NT2/D1 (cell line): ENCODE measurements at regions not wholly inside any gene's neighbourhood (a gene's known extent, or its start where the extent isn't known, plus 50 kb on each side); places are given as distances from the start of the nearest gene placed in this dataset.

Experiments
- DNase-seq: peaks from one replicate; pipeline ENCODE4 v3.0.0-alpha.2; 2011; ENCODE audit warnings: low read depth, low spot score
- H3K27me3 ChIP-seq: 2 replicates; pipeline ENCODE4 v1.6.0; 2011; ENCODE audit warnings: mild to moderate bottlenecking; ENCODE audit not compliant: insufficient read length, insufficient read depth
- H3K36me3 ChIP-seq: 2 replicates; pipeline ENCODE4 v1.6.1; 2011; ENCODE audit warnings: mild to moderate bottlenecking, low read length, mixed read lengths; ENCODE audit not compliant: insufficient read depth, insufficient read length
- H3K4me1 ChIP-seq: 2 replicates; pipeline ENCODE4 v1.5.1; 2011; ENCODE audit not compliant: insufficient read depth, insufficient read length
- H3K4me3 ChIP-seq: 2 replicates; pipeline ENCODE4 v1.5.1; 2011; ENCODE audit warnings: low read depth; ENCODE audit not compliant: insufficient read length
- H3K9ac ChIP-seq: 2 replicates; pipeline ENCODE4 v1.6.0; 2011; ENCODE audit warnings: low read depth; ENCODE audit not compliant: insufficient read length
- H3K9me3 ChIP-seq: 2 replicates; pipeline ENCODE4 v1.5.1; 2011; ENCODE audit warnings: mild to moderate bottlenecking, low read length; ENCODE audit not compliant: insufficient read depth
- SUZ12 ChIP-seq: IDR thresholded peaks from 2 replicates; pipeline ENCODE4 v1.6.1; 2011; ENCODE audit not compliant: insufficient read length, insufficient read depth; ENCODE audit errors: extremely low read depth
- YY1 ChIP-seq: IDR thresholded peaks from 2 replicates; pipeline ENCODE4 v1.6.1; 2011; ENCODE audit not compliant: insufficient read length, insufficient read depth
- ZNF274 ChIP-seq: IDR thresholded peaks from 2 replicates; pipeline ENCODE4 v1.6.1; 2011; ENCODE audit warnings: mild to moderate bottlenecking, low read depth, low read length

DNA sequence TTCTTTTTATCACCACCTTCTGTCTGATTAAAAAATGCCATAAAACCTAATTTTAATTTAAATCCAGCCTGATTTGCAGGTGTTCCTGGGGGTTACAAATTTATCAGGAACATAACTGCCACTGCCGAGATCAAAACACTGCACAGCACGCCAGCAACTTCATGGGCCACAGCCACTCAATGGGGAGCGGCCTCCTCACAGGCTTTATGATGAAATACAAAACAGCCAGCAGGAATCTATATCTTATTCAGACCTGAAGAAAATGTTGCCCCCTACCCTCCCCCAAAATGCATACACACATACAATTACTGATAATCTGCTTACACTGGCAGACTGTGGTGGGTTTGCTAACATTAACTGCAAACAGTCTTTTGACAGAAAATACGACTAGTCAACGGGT is 151.7 kb upstream of the POU5F2 start:
- DNase-seq: no peak

DNA sequence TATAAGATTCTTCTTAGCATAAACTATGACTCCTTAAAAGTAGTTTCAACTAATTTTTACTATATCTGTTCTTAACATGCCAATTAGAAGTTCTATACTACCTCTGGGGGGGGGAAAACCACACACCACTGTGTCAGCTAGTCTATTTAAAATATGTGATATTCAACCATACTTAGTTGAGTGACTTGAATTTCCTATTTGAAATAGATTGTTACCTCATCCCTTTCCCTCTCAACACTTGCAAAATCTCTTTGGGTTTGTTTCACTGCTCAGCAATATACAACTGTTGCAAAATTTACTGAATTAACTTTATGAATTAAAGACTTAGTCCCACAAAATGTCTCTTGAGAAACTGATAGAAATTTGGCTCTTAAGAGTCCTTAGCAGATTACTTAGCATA is 151.1 kb upstream of the POU5F2 start:
- Histone ChIP-seq H3K4me3 (no peak overlapping the region), H3K27me3 (no peaks in the 10 kb centered on the region), H3K9ac (no peak overlapping the region), H3K9me3 (no peaks in the 10 kb centered on the region), H3K4me1 (no peaks in the 10 kb centered on the region), H3K36me3 (no peaks in the 10 kb centered on the region)
- DNase-seq: no peak
- no peak for TF ChIP-seq YY1
- TF ChIP-seq ZNF274: no peak
- no peak for TF ChIP-seq SUZ12

More for the DNA sequence above, 151.7 kb upstream of the POU5F2 start:
- H3K27me3 ChIP-seq: no peaks in the 10 kb centered on the region
- no peaks in the 10 kb centered on the region for H3K4me1 ChIP-seq
- no peaks in the 10 kb centered on the region for H3K36me3 ChIP-seq
- H3K4me3 ChIP-seq: no peak overlapping the region
- no peaks in the 10 kb centered on the region for H3K9me3 ChIP-seq
- TF ChIP-seq SUZ12: no peak
- no peak for TF ChIP-seq ZNF274
- TF ChIP-seq YY1: no peak
- H3K9ac ChIP-seq: no peak overlapping the region

- Histone ChIP-seq H3K9ac (no peak overlapping the region), H3K4me1 (no peaks in the 10 kb centered on the region), H3K27me3 (no peaks in the 10 kb centered on the region), H3K9me3 (no peaks in the 10 kb centered on the region), H3K4me3 (no peak overlapping the region), H3K36me3 (no peaks in the 10 kb centered on the region)
- no peak for TF ChIP-seq ZNF274
- no peak for TF ChIP-seq SUZ12
- TF ChIP-seq YY1: no peak
- no peak for DNase-seq
These were observed 150.4 kb upstream of the POU5F2 start for GRCh38 chr5:93891491-93892480.

- no peak for DNase-seq
- Histone ChIP-seq H3K36me3 (no peaks in the 10 kb centered on the region), H3K27me3 (no peaks in the 10 kb centered on the region)
These were observed 149.3 kb upstream of the POU5F2 start for GRCh38 chr5:93890657-93891056.

DNA sequence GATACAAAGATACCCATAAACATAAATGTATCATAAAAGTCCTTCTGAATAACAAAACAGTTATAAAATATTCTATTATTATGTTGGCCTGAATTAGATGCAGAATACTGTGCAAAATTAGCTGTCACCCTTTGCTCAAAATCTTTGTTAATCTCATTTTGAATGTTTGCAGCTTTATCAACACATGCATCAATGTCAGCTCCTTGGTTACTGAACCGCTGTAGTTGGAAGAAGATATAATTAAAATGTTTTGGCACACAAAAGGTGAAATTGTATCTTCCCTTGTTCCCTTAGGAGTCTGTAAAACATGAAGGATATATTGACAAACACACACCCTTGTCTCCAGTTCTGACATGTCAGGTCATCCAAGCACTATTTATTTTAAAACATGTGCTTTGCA is 146.3 kb upstream of the POU5F2 start:
- Histone ChIP-seq H3K9ac (no peak overlapping the region), H3K36me3 (no peaks in the 10 kb centered on the region), H3K27me3 (no peaks in the 10 kb centered on the region), H3K4me3 (no peak overlapping the region), H3K4me1 (no peaks in the 10 kb centered on the region), H3K9me3 (no peaks in the 10 kb centered on the region)
- TF ChIP-seq SUZ12 (no peak), YY1 (no peak), ZNF274 (no peak)
- DNase-seq: no peak

More at GRCh38 chr5:93890657-93891056, 149.3 kb upstream of the POU5F2 start:
- H3K4me3 ChIP-seq: no peak overlapping the region
- no peaks in the 10 kb centered on the region for H3K4me1 ChIP-seq
- H3K9ac ChIP-seq: no peak overlapping the region
- no peaks in the 10 kb centered on the region for H3K9me3 ChIP-seq
- TF ChIP-seq ZNF274 (no peak), SUZ12 (no peak), YY1 (no peak)

- no peaks in the 10 kb centered on the region for H3K36me3 ChIP-seq
- DNase-seq: no peak
- TF ChIP-seq SUZ12 (no peak), ZNF274 (no peak), YY1 (no peak)
- H3K4me3 ChIP-seq: no peak overlapping the region
- no peaks in the 10 kb centered on the region for H3K27me3 ChIP-seq
- no peaks in the 10 kb centered on the region for H3K9me3 ChIP-seq
- H3K9ac ChIP-seq: no peak overlapping the region
- H3K4me1 ChIP-seq: no peaks in the 10 kb centered on the region
These were observed 145.5 kb upstream of the POU5F2 start for GRCh38 chr5:93886917-93887361.

- Histone ChIP-seq H3K27me3 (no peaks in the 10 kb centered on the region), H3K4me1 (no peaks in the 10 kb centered on the region), H3K9ac (no peak overlapping the region), H3K9me3 (no peaks in the 10 kb centered on the region), H3K4me3 (no peak overlapping the region), H3K36me3 (no peaks in the 10 kb centered on the region)
- TF ChIP-seq ZNF274 (no peak), SUZ12 (no peak), YY1 (no peak)
- no peak for DNase-seq
These were observed 144.9 kb upstream of the POU5F2 start for GRCh38 chr5:93886098-93886806.
